Keratinocyte (primary cell): ENCODE measurements at regions not wholly inside any gene's neighbourhood (a gene's known extent, or its start where the extent isn't known, plus 50 kb on each side); places are given as distances from the start of the nearest gene placed in this dataset.

Source experiments
- EZH2 ChIP-seq: IDR thresholded peaks from one replicate; pipeline ENCODE4 v1.6.1; 2012; ENCODE audit warnings: inconsistent platforms, mild to moderate bottlenecking, low read length, moderate library complexity
- TF ChIP-seq, protein P1 (sequence below), 3 experiments: IDR thresholded peaks in 1 of 3; conservative IDR thresholded peaks in 1 of 3; optimal IDR thresholded peaks in 1 of 3; 2 replicates in 2 of 3; 3 replicates in 1 of 3; pipeline versions ENCODE3 to v1.5.1; 2011; ENCODE audit warnings: low read length in 3 of 3, mild to moderate bottlenecking in 3 of 3, moderate library complexity in 2 of 3, control low read depth in 1 of 3, inconsistent platforms in 1 of 3; ENCODE audit not compliant: insufficient read depth in 2 of 3; ENCODE audit errors: extremely low read depth in 1 of 3

DNA sequence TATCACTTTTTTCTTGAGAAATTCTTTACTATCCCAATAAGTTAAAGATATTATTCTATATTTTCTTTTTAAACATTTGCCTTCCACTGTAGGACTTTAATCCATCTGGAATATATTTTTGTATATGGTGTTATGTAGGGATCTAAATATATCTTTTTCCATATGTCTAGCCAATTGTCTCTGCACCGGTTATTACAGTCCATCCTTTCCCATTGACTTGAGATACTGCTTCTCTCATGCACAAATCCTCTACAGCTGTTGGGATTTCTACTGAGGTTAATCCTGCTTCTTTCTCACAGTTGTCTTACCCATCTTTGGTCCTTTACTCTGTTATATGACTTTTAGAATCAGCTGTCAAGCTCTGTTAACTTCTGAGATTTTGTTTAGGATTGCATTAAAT is 483.8 kb upstream of the CDH4 start:
- TF ChIP-seq, protein P1, sequence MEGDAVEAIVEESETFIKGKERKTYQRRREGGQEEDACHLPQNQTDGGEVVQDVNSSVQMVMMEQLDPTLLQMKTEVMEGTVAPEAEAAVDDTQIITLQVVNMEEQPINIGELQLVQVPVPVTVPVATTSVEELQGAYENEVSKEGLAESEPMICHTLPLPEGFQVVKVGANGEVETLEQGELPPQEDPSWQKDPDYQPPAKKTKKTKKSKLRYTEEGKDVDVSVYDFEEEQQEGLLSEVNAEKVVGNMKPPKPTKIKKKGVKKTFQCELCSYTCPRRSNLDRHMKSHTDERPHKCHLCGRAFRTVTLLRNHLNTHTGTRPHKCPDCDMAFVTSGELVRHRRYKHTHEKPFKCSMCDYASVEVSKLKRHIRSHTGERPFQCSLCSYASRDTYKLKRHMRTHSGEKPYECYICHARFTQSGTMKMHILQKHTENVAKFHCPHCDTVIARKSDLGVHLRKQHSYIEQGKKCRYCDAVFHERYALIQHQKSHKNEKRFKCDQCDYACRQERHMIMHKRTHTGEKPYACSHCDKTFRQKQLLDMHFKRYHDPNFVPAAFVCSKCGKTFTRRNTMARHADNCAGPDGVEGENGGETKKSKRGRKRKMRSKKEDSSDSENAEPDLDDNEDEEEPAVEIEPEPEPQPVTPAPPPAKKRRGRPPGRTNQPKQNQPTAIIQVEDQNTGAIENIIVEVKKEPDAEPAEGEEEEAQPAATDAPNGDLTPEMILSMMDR (optimal IDR thresholded peaks at IDR 0.05 in 1 of 3, IDR thresholded peaks at IDR 0.05 in 1 of 3, conservative IDR thresholded peaks at IDR 0.05 in 1 of 3; ENCODE audit: extremely low read depth in 1 of 3, insufficient read depth in 2 of 3, low read length in 3 of 3): no peak
- no peak for TF ChIP-seq EZH2
